ENCODE measurements at regions not wholly inside any gene's neighbourhood (a gene's known extent, or its start where the extent isn't known, plus 50 kb on each side); places are given as distances from the start of the nearest gene placed in this dataset.

- TF ChIP-seq CTCF (IDR thresholded peaks at IDR 0.05 in 8 of 11, conservative IDR thresholded peaks at IDR 0.05 in 3 of 11): no peak
- no peak for TF ChIP-seq POLR2A (IDR thresholded peaks at IDR 0.05)
- no peak for TF ChIP-seq POLR2AphosphoS5 (IDR thresholded peaks at IDR 0.05)
These were observed 583.5 kb upstream of the ATP2B1 start for GRCh38 chr12:90292183-90292582.

All from spleen (tissue), 7 donors.